B cell (primary cell): ENCODE measurements at regions not wholly inside any gene's neighbourhood (a gene's known extent, or its start where the extent isn't known, plus 50 kb on each side); places are given as distances from the start of the nearest gene placed in this dataset.

Source experiments
- ATAC-seq: fragments of 200-7000 bp; cut with Tn5 transposase; one replicate; pipeline ENCODE4 v1.10.0; 2021; ENCODE audit warnings: low read depth, mild to moderate bottlenecking, moderate number of reproducible peaks, moderate library complexity
- CTCF ChIA-PET: fragments of 350-600 bp; sonication (Branson Sonifier 250); formaldehyde crosslinking; loops from one replicate; lab custom pipeline; 2021; ENCODE audit warnings: antibody characterized with exemption, inconsistent platforms; lab: Charles Lee
- POLR2A ChIA-PET: fragments of 350-600 bp; sonication (Branson Sonifier 250); formaldehyde crosslinking; loops from one replicate; lab custom pipeline; 2021; ENCODE audit warnings: antibody characterized with exemption; lab: Charles Lee
- DNase-seq: peaks from one replicate; pipeline ENCODE4 v3.0.0; 2013
- H2AFZ ChIP-seq: 2 replicates; pipeline ENCODE4 v1.6.1; 2012; ENCODE audit warnings: mild to moderate bottlenecking, low read depth, low read length; ENCODE audit not compliant: insufficient read depth, poor library complexity, severe bottlenecking
- H3K27ac ChIP-seq, 2 donors: 1 replicate in 1 of 2; 2 replicates in 1 of 2; pipeline ENCODE4 v1.5.1; 2012 to 2013; ENCODE audit warnings: low read length in 2 of 2, mild to moderate bottlenecking in 2 of 2, moderate library complexity in 1 of 2
- H3K27me3 ChIP-seq, 4 experiments: fragments of 200-600 bp in 1 of 4; sonication (generic) in 1 of 4; replicated peaks in 1 of 4; 1 replicate in 2 of 4; 2 replicates in 2 of 4; pipeline versions ENCODE4 v1.6.1 to v1.7.0; 2013 to 2016; ENCODE audit warnings: low read length in 3 of 4, mild to moderate bottlenecking in 2 of 4, mixed read lengths in 1 of 4, moderate library complexity in 1 of 4; ENCODE audit not compliant: insufficient read depth in 4 of 4, control insufficient read depth in 3 of 4; ENCODE audit errors: control extremely low read depth in 1 of 4
- H3K36me3 ChIP-seq, 2 experiments: replicated peaks in 1 of 2; 1 replicate in 1 of 2; 2 replicates in 1 of 2; pipeline versions ENCODE4 v1.6.1 to v1.7.1; 2013; ENCODE audit warnings: low read length in 1 of 2; ENCODE audit not compliant: insufficient read depth in 2 of 2, control insufficient read depth in 1 of 2; ENCODE audit errors: control extremely low read depth in 1 of 2, extremely low read depth in 1 of 2
- H3K4me1 ChIP-seq, 2 donors: fragments of 200-600 bp in 1 of 2; sonication (generic) in 1 of 2; 1 replicate in 1 of 2; 2 replicates in 1 of 2; pipeline versions ENCODE4 v1.5.1 to v1.6.1; 2013 to 2017; ENCODE audit warnings: low read length in 2 of 2; ENCODE audit not compliant: control insufficient read depth in 2 of 2, insufficient read depth in 2 of 2
- H3K4me2 ChIP-seq: replicated peaks from 2 replicates; pipeline ENCODE3; 2012; ENCODE audit warnings: mild to moderate bottlenecking, low read depth, low read length; ENCODE audit not compliant: poor library complexity, severe bottlenecking
- H3K4me3 ChIP-seq, 5 experiments: fragments of 200-600 bp in 1 of 5; sonication (generic) in 1 of 5; 1 replicate in 3 of 5; 2 replicates in 2 of 5; pipeline versions ENCODE4 v1.5.1 to v1.7.0; 2011 to 2016; ENCODE audit warnings: low read length in 4 of 5, mild to moderate bottlenecking in 4 of 5, low read depth in 2 of 5, control low read depth in 1 of 5, moderate library complexity in 1 of 5; ENCODE audit not compliant: insufficient read depth in 1 of 5; ENCODE audit errors: control extremely low read depth in 1 of 5, extremely low read depth in 1 of 5
- H3K79me2 ChIP-seq: fragments of 200-600 bp; sonication (generic); one replicate; pipeline ENCODE4 v1.6.0; 2016; ENCODE audit warnings: low read length; ENCODE audit not compliant: control insufficient read depth, insufficient read depth
- H3K9ac ChIP-seq: fragments of 200-600 bp; sonication (generic); 2 replicates; pipeline ENCODE4 v1.6.1; 2017; ENCODE audit warnings: mild to moderate bottlenecking, low read length, moderate library complexity
- H3K9me3 ChIP-seq, 3 donors: one replicate each; pipeline versions ENCODE4 v1.6.1 to v1.7.1; 2013; ENCODE audit warnings: low read length in 2 of 3; ENCODE audit not compliant: control insufficient read depth in 2 of 3, insufficient read depth in 1 of 3; ENCODE audit errors: control extremely low read depth in 1 of 3
- H4K20me1 ChIP-seq: 2 replicates; pipeline ENCODE4 v1.6.0; 2012; ENCODE audit warnings: mild to moderate bottlenecking, low read length; ENCODE audit not compliant: insufficient read depth, control insufficient read depth, poor library complexity, severe bottlenecking
- H3K27ac Mint-ChIP-seq: one replicate; pipeline ENCODE4 v1.8.0; 2021; ENCODE audit warnings: mixed read lengths
- H3K27me3 Mint-ChIP-seq: one replicate; pipeline ENCODE4 v1.8.0; 2021; ENCODE audit warnings: mixed read lengths
- H3K4me1 Mint-ChIP-seq: one replicate; pipeline ENCODE4 v1.8.0; 2021; ENCODE audit warnings: mixed read lengths
- H3K4me3 Mint-ChIP-seq: one replicate; pipeline ENCODE4 v1.8.0; 2021; ENCODE audit warnings: mixed read lengths
- H3K9me3 Mint-ChIP-seq: one replicate; pipeline ENCODE4 v1.8.0; 2022; ENCODE audit warnings: mixed read lengths; ENCODE audit not compliant: insufficient read depth
- CTCF ChIP-seq: fragments of 200-600 bp; IDR thresholded peaks from one replicate; pipeline ENCODE4 v1.8.0; 2022; ENCODE audit warnings: antibody characterized with exemption, mild to moderate bottlenecking
- EZH2 ChIP-seq: IDR thresholded peaks from 2 replicates; pipeline ENCODE4 v1.6.1; 2012; ENCODE audit warnings: borderline replicate concordance, low read depth, mild to moderate bottlenecking, moderate library complexity, low read length; ENCODE audit not compliant: insufficient read depth, poor library complexity, severe bottlenecking
- WGBS: methylation state at CpG from one replicate; pipeline ENCODE4 v1.1.5; 2013; ENCODE audit warnings: missing lambda C conversion rate; ENCODE audit not compliant: insufficient coverage; 5-methylcytosine and 5-hydroxymethylcytosine counted together
- intact Hi-C: fragments of 100-400 bp; cut with micrococcal nuclease; formaldehyde crosslinking; loops from one replicate; pipeline ENCODE4 v1.10.0; 2022

- no peak for TF ChIP-seq EZH2
- TF ChIP-seq CTCF = no peak
- Mint-ChIP-seq H3K9me3 (no peaks in the 10 kb centered on the region), H3K4me1 (peaks cover 78% of the 10 kb centered on the region), H3K27me3 (no peaks in the 10 kb centered on the region), H3K27ac (peak overlapping the region; percentile 56), H3K4me3 (peak overlapping the region; percentile 68)
- no peak for ATAC-seq
- CTCF ChIA-PET = interaction anchor here (1.0 kb wide), 1 partner anchor 38 kb away, joined by 3 read pairs; no protein-coding TSS in a partner anchor
- H3K27me3 ChIP-seq = no peaks in the 10 kb centered on the region
- no peaks in the 10 kb centered on the region for H4K20me1 ChIP-seq
- H2AFZ ChIP-seq = no peak overlapping the region
- H3K36me3 ChIP-seq = no peaks in the 10 kb centered on the region
- H3K9me3 ChIP-seq = no peaks in the 10 kb centered on the region
- POLR2A ChIA-PET = interaction anchor here (0.5 kb wide), 1 partner anchor 57 kb away, joined by 3 read pairs; no protein-coding TSS in a partner anchor
- H3K9ac ChIP-seq = peak overlapping the region; percentile 8
- intact Hi-C loops = loop anchor here (2.0 kb wide), 1 partner anchor 14 kb away; no protein-coding TSS in a partner anchor
- no CpG with 5 or more reads among the region's 1 CpG for WGBS
- H3K27ac ChIP-seq = peak overlapping the region in 1 of 2 donors; percentile 17
- no peaks in the 10 kb centered on the region for H3K79me2 ChIP-seq
- DNase-seq = no peak
- peak overlapping the region in 2 of 5 experiments; percentile 25 to 30 for H3K4me3 ChIP-seq
- peak overlapping the region; percentile 34 for H3K4me2 ChIP-seq
- H3K4me1 ChIP-seq = peaks cover 53 to 57% of the 10 kb centered on the region in 2 donors
Measured at GRCh38 chr6:113648698-113649097, 208.4 kb upstream of the MARCKS start.

- ChIA-PET POLR2A (interaction anchor here (0.5 kb wide), 1 partner anchor 56 kb away, joined by 3 read pairs; no protein-coding TSS in a partner anchor), CTCF (no interaction called here)
- Mint-ChIP-seq H3K4me3 (peak overlapping the region; percentile 68), H3K4me1 (peaks cover 76% of the 10 kb centered on the region), H3K9me3 (no peaks in the 10 kb centered on the region), H3K27me3 (no peaks in the 10 kb centered on the region), H3K27ac (peak overlapping the region; percentile 68)
- peak overlapping the region; percentile 8 for H3K9ac ChIP-seq
- H3K36me3 ChIP-seq = no peaks in the 10 kb centered on the region
- WGBS = 55% methylated on average over 5 of the region's 6 CpGs
- H3K4me2 ChIP-seq = peak overlapping the region; percentile 34
- H3K27ac ChIP-seq = peak overlapping the region; percentile 12 to 17
- DNase-seq (no peak), ATAC-seq (no peak)
- H4K20me1 ChIP-seq = no peaks in the 10 kb centered on the region
- no peak overlapping the region for H2AFZ ChIP-seq
- no peaks in the 10 kb centered on the region for H3K9me3 ChIP-seq
- peak overlapping the region in 2 of 5 experiments; percentile 25 to 30 for H3K4me3 ChIP-seq
- H3K79me2 ChIP-seq = no peaks in the 10 kb centered on the region
- no peak for TF ChIP-seq EZH2
- no peak for TF ChIP-seq CTCF
- peaks cover 53 to 57% of the 10 kb centered on the region in 2 donors for H3K4me1 ChIP-seq
- H3K27me3 ChIP-seq = no peaks in the 10 kb centered on the region
- intact Hi-C loops = loop anchor here (2.0 kb wide), 1 partner anchor 14 kb away; no protein-coding TSS in a partner anchor
Measured at GRCh38 chr6:113649276-113649675, 207.9 kb upstream of the MARCKS start.
